Testis (tissue), 2 donors: ENCODE measurements at regions not wholly inside any gene's neighbourhood (a gene's known extent, or its start where the extent isn't known, plus 50 kb on each side); places are given as distances from the start of the nearest gene placed in this dataset.
"Not testable (repeated sequence)": the region's sequence is repeated elsewhere in the genome, so short reads cannot be mapped to it uniquely, and the experiment has no call there.

ENCODE experiments used
- DNase-seq: peaks from one replicate; pipeline ENCODE4 v3.0.0-alpha.2; 2019
- H3K27ac ChIP-seq, 2 donors: fragments of 200-600 bp; sonication (generic); one replicate each; pipeline ENCODE4 v1.5.1; 2019
- H3K27me3 ChIP-seq: fragments of 200-600 bp; sonication (generic); one replicate; pipeline ENCODE4 v1.5.1; 2019
- H3K36me3 ChIP-seq: fragments of 200-600 bp; sonication (generic); one replicate; pipeline ENCODE4 v1.5.1; 2017; ENCODE audit warnings: low read depth; ENCODE audit errors: missing control alignments
- H3K4me1 ChIP-seq: fragments of 200-600 bp; sonication (generic); one replicate; pipeline ENCODE4 v1.5.1; 2019
- H3K4me3 ChIP-seq, 2 donors: fragments of 200-600 bp; sonication (generic); one replicate each; pipeline ENCODE4 v1.5.1; 2017 to 2019
- H3K9me3 ChIP-seq: fragments of 200-600 bp; sonication (generic); one replicate; pipeline ENCODE4 v1.5.1; 2017
- CTCF ChIP-seq, 3 experiments: fragments of 450-650 bp in 2 of 3; fragments of 200-600 bp in 1 of 3; sonication (generic) in 1 of 3; IDR thresholded peaks; one replicate each; pipeline ENCODE4 v1.5.1; 2016 to 2019; ENCODE audit warnings: antibody characterized with exemption in 3 of 3, mild to moderate bottlenecking in 2 of 3, moderate library complexity in 1 of 3
- POLR2A ChIP-seq: fragments of 450-650 bp; IDR thresholded peaks from one replicate; pipeline ENCODE4 v1.6.1; 2017; ENCODE audit warnings: antibody characterized with exemption, mild to moderate bottlenecking, moderate library complexity
- WGBS, 2 donors: methylation state at CpG; one replicate each; pipeline ENCODE4 v1.1.5; 2018; 5-methylcytosine and 5-hydroxymethylcytosine counted together
- intact Hi-C: fragments of 100-400 bp; cut with DNase I; formaldehyde crosslinking; loops from one replicate; pipeline ENCODE4 v1.15.1; 2023; ENCODE audit warnings: low total_unique reads

DNA sequence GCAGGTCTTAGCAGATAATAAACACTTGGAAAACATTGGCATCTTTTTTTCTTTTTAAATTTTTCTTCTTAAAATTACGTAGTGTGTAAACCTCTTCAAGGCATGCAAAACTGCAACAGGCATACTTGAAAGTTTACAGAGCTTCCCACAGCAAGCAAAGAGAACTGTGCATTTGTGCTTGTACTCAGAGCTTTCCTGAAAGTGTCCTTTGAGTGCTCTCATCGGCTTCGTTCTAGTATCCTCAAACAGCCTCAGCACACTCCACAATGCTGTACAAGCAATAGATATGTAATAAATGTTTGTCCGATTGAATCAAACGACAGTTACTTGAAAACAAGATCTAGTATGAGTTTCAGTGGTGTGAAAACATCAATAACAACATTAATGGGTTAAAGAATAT lies 227.5 kb downstream of the PAPSS1 start:
- Histone ChIP-seq H3K27ac (no peak overlapping the region), H3K27me3 (no peaks in the 10 kb centered on the region), H3K4me3 (no peak overlapping the region), H3K36me3 (no peaks in the 10 kb centered on the region), H3K9me3 (no peaks in the 10 kb centered on the region), H3K4me1 (no peaks in the 10 kb centered on the region)
- 85 to 86% methylated on average over 5 of the region's 5 CpGs for WGBS, 2 donors
- intact Hi-C loops: no loop called here
- TF ChIP-seq CTCF (IDR thresholded peaks at IDR 0.05) (no peak), POLR2A (no peak)
- no peak for DNase-seq

GRCh38 chr4:107490116-107490515 lies 229.9 kb downstream of the PAPSS1 start:
- Histone ChIP-seq H3K4me1 (no peaks in the 10 kb centered on the region), H3K27ac (no peak overlapping the region), H3K27me3 (no peaks in the 10 kb centered on the region), H3K36me3 (no peaks in the 10 kb centered on the region), H3K9me3 (no peaks in the 10 kb centered on the region), H3K4me3 (no peak overlapping the region)
- TF ChIP-seq CTCF (IDR thresholded peaks at IDR 0.05) (no peak), POLR2A (no peak)
- no peak for DNase-seq
- 93 to 96% methylated on average over 2 of the region's 2 CpGs for WGBS, 2 donors
- intact Hi-C loops: no loop called here

DNA sequence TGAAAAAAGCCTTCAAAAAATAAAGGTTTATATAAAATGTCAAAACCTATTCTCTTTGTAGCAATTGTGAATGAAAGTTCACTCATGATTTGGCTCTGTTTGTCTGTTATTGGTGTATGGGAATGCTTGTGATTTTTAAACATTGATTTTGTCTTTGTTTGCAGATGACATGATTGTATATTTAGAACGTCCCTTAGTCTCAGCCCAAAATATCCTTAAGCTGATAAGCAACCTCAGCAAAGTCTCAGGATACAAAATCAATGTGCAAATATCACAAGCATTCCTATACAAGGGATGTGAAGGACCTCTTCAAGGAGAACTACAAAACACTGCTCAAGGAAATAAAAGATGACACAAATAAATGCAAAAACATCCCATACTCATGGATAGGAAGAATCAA lies 236.4 kb downstream of the PAPSS1 start:
- WGBS, 2 donors: 44 to 60% methylated on average over 1 of the region's 1 CpG
- H3K4me1 ChIP-seq, intact Hi-C loops, H3K4me3 ChIP-seq, H3K27ac ChIP-seq, H3K9me3 ChIP-seq, H3K27me3 ChIP-seq, DNase-seq, H3K36me3 ChIP-seq: not testable (repeated sequence)

DNA sequence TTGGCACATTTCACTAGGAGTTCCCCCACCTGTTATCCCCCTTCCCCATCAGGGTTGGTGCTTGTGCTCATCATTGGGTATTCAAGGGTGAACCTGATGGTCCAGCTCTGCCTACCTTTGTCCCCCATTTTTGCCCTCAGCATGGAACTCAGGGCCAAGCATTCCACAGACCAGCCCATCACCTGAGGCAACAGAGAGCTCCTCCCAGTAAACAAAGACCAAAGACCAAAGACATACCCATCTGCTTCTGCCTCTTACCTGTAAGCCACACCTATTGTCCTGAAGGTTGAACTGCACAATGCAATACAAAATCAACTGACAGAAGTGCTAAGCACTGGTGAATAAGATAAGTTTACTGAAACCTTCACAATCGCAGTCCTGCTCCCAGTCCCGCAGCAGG lies 237.5 kb downstream of the PAPSS1 start:
- intact Hi-C loops: no loop called here
- TF ChIP-seq CTCF (IDR thresholded peaks at IDR 0.05): no peak
- TF ChIP-seq POLR2A: no peak
- no peaks in the 10 kb centered on the region for H3K9me3 ChIP-seq
- H3K27me3 ChIP-seq: no peaks in the 10 kb centered on the region
- 95 to 97% methylated on average over 2 of the region's 2 CpGs for WGBS, 2 donors
- H3K4me1 ChIP-seq: no peaks in the 10 kb centered on the region
- no peaks in the 10 kb centered on the region for H3K36me3 ChIP-seq
- no peak overlapping the region for H3K27ac ChIP-seq
- no peak overlapping the region for H3K4me3 ChIP-seq
- DNase-seq: no peak

DNA sequence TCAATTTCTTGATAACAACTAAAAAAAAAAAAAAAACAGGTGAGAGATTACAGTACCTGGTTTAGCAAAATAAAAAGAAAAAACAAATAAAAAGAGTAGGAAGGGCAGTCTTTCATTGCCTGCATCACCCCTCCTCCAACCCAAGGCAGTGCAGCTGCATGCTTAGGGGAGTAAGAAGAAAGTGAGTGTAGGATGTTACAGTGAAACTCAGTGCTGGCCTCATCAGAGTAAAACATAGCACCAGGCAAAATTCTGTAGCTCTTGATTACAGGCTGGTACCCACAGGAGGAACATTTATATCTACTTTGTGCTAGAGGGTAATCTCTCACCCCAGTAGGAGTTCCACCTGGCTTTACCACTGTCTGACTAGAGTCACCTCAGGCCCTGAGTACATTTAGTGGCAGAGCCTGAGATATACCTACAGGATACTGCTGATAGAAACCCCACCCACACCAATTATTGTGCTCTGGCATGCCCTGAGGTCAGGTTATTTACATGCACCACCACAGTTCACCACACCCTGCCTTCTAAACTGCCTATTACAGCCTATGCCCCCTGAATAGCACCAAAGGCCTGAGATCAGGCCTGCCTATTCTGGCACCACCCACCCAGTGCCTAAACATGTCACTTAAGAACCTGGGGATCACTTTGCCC lies 241.6 kb downstream of the PAPSS1 start:
- no peaks in the 10 kb centered on the region for H3K27me3 ChIP-seq
- intact Hi-C loops: no loop called here
- no peak overlapping the region for H3K27ac ChIP-seq
- no peaks in the 10 kb centered on the region for H3K36me3 ChIP-seq
- DNase-seq: no peak
- H3K9me3 ChIP-seq: no peaks in the 10 kb centered on the region
- no peak for TF ChIP-seq CTCF (IDR thresholded peaks at IDR 0.05)
- no peak for TF ChIP-seq POLR2A
- no peaks in the 10 kb centered on the region for H3K4me1 ChIP-seq
- H3K4me3 ChIP-seq: no peak overlapping the region
